Thyroid gland (tissue), 4 donors: ENCODE measurements at regions not wholly inside any gene's neighbourhood (a gene's known extent, or its start where the extent isn't known, plus 50 kb on each side); places are given as distances from the start of the nearest gene placed in this dataset.

Experiments used
- CTCF ChIP-seq, 6 experiments: fragments of 200-600 bp in 3 of 6; fragments of 450-650 bp in 3 of 6; sonication (generic) in 3 of 6; IDR thresholded peaks; one replicate each; pipeline ENCODE4 v1.5.1; 2016 to 2019; ENCODE audit warnings: antibody characterized with exemption in 6 of 6, mild to moderate bottlenecking in 2 of 6, inconsistent platforms in 1 of 6, moderate library complexity in 1 of 6
- POLR2A ChIP-seq, 2 donors: fragments of 450-650 bp; IDR thresholded peaks; one replicate each; pipeline ENCODE4 v1.6.1; 2017; ENCODE audit warnings: antibody characterized with exemption in 2 of 2, mild to moderate bottlenecking in 2 of 2, moderate library complexity in 1 of 2

GRCh38 chr9:25472085-25472607, 206.1 kb downstream of the TUSC1 start:
- TF ChIP-seq CTCF (IDR thresholded peaks at IDR 0.05) (no peak), POLR2A (IDR thresholded peaks at IDR 0.05) (no peak)
